ENCODE measurements at regions not wholly inside any gene's neighbourhood (a gene's known extent, or its start where the extent isn't known, plus 50 kb on each side); places are given as distances from the start of the nearest gene placed in this dataset.
"Not testable (repeated sequence)": the region's sequence is repeated elsewhere in the genome, so short reads cannot be mapped to it uniquely, and the experiment has no call there.

GRCh38 chr1:199573047-199573446 lies 454.5 kb upstream of the NR5A2 start:
- FAIRE-seq: no peak

- FAIRE-seq: no peak
Observed at GRCh38 chr1:199574950-199575349, 452.6 kb upstream of the NR5A2 start.

- FAIRE-seq: no peak
Observed at GRCh38 chr1:199580300-199580699, 447.2 kb upstream of the NR5A2 start.

GRCh38 chr1:199585392-199585791 lies 442.1 kb upstream of the NR5A2 start:
- no peak for FAIRE-seq

- no peak for FAIRE-seq
Observed at GRCh38 chr1:199590708-199591107, 436.8 kb upstream of the NR5A2 start.

- no peak for FAIRE-seq
Observed at GRCh38 chr1:199591468-199591867, 436.0 kb upstream of the NR5A2 start.

GRCh38 chr1:199593475-199593874 lies 434.0 kb upstream of the NR5A2 start:
- FAIRE-seq: no peak

- not testable (repeated sequence) for FAIRE-seq
Observed at GRCh38 chr1:199596448-199596847, 431.1 kb upstream of the NR5A2 start.

- no peak for FAIRE-seq
Observed at GRCh38 chr1:199597152-199597551, 430.4 kb upstream of the NR5A2 start.

- no peak for FAIRE-seq
Observed at GRCh38 chr1:199608414-199608813, 419.1 kb upstream of the NR5A2 start.

GRCh38 chr1:199612976-199613774 lies 414.3 kb upstream of the NR5A2 start:
- FAIRE-seq: no peak

- FAIRE-seq: no peak
Observed at GRCh38 chr1:199616947-199617346, 410.6 kb upstream of the NR5A2 start.

- FAIRE-seq: no peak
Observed at GRCh38 chr1:199619223-199619622, 408.3 kb upstream of the NR5A2 start.

- not testable (repeated sequence) for FAIRE-seq
Observed at GRCh38 chr1:199626228-199626627, 401.3 kb upstream of the NR5A2 start.

GRCh38 chr1:199629624-199630023 lies 397.9 kb upstream of the NR5A2 start:
- FAIRE-seq: no peak

GRCh38 chr1:199639453-199639852 lies 388.1 kb upstream of the NR5A2 start:
- FAIRE-seq: no peak

- FAIRE-seq: no peak
Observed at GRCh38 chr1:199641531-199641930, 386.0 kb upstream of the NR5A2 start.

- no peak for FAIRE-seq
Observed at GRCh38 chr1:199644912-199645311, 382.6 kb upstream of the NR5A2 start.

GRCh38 chr1:199646761-199647160 lies 380.7 kb upstream of the NR5A2 start:
- no peak for FAIRE-seq

GRCh38 chr1:199657449-199657848 lies 370.1 kb upstream of the NR5A2 start:
- no peak for FAIRE-seq

- no peak for FAIRE-seq
Observed at GRCh38 chr1:199660071-199660470, 367.4 kb upstream of the NR5A2 start.

- no peak for FAIRE-seq
Observed at GRCh38 chr1:199665371-199665770, 362.1 kb upstream of the NR5A2 start.

GRCh38 chr1:199667089-199667488 lies 360.4 kb upstream of the NR5A2 start:
- FAIRE-seq: no peak

- FAIRE-seq: no peak
Observed at GRCh38 chr1:199669916-199670315, 357.6 kb upstream of the NR5A2 start.

- no peak for FAIRE-seq
Observed at GRCh38 chr1:199671684-199672083, 355.8 kb upstream of the NR5A2 start.
